ENCODE measurements at regions not wholly inside any gene's neighbourhood (a gene's known extent, or its start where the extent isn't known, plus 50 kb on each side); places are given as distances from the start of the nearest gene placed in this dataset.
"Not testable (repeated sequence)": the region's sequence is repeated elsewhere in the genome, so short reads cannot be mapped to it uniquely, and the experiment has no call there.

GRCh38 chr2:37744010-37744409 lies 72.6 kb upstream of the CDC42EP3 start:
- ATAC-seq, result no peak
- no peaks in the 10 kb centered on the region for H3K36me3 Mint-ChIP-seq (ENCODE audit: low read depth)
- intact Hi-C loops (cut with micrococcal nuclease), result no loop called here
- no peaks in the 10 kb centered on the region for H3K9me3 Mint-ChIP-seq
- H3K27me3 Mint-ChIP-seq, result no peaks in the 10 kb centered on the region
- ChIA-PET POLR2A (interaction anchor here (0.6 to 1.6 kb wide), 2 partner anchors 24 to 26 kb away, joined by 3 to 4 read pairs; no protein-coding TSS in a partner anchor), CTCF (no interaction called here)
- TF ChIP-seq CTCF (IDR thresholded peaks at IDR 0.05), result no peak
- no peak for DNase-seq
- H3K4me1 Mint-ChIP-seq (ENCODE audit: low read depth), result peaks cover 4% of the 10 kb centered on the region
- H3K27ac Mint-ChIP-seq, result no peak overlapping the region
- H3K4me3 Mint-ChIP-seq, result no peak overlapping the region

- H3K36me3 Mint-ChIP-seq (ENCODE audit: low read depth); ATAC-seq; DNase-seq; H3K27ac Mint-ChIP-seq; H3K9me3 Mint-ChIP-seq; H3K4me1 Mint-ChIP-seq (ENCODE audit: low read depth); H3K27me3 Mint-ChIP-seq; H3K4me3 Mint-ChIP-seq; intact Hi-C loops (cut with micrococcal nuclease): not testable (repeated sequence)
- ChIA-PET CTCF (interaction anchor here (1.1 to 1.2 kb wide), 2 partner anchors 21 to 133 kb away, joined by 3 to 4 read pairs; no protein-coding TSS in a partner anchor), POLR2A (interaction anchor here (1.6 kb wide), 1 partner anchor 25 kb away, joined by 4 read pairs; no protein-coding TSS in a partner anchor)
Measured at GRCh38 chr2:37744961-37745360, 73.5 kb upstream of the CDC42EP3 start.

GRCh38 chr2:37746011-37746410 lies 74.6 kb upstream of the CDC42EP3 start:
- H3K9me3 Mint-ChIP-seq; ATAC-seq; H3K27me3 Mint-ChIP-seq; H3K4me1 Mint-ChIP-seq (ENCODE audit: low read depth); POLR2A ChIA-PET; DNase-seq; H3K27ac Mint-ChIP-seq; H3K36me3 Mint-ChIP-seq (ENCODE audit: low read depth); H3K4me3 Mint-ChIP-seq; intact Hi-C loops (cut with micrococcal nuclease): not testable (repeated sequence)
- CTCF ChIA-PET, result interaction anchor here (1.1 to 1.2 kb wide), 2 partner anchors 20 to 132 kb away, joined by 3 to 4 read pairs; no protein-coding TSS in a partner anchor

- H3K27me3 Mint-ChIP-seq, result no peaks in the 10 kb centered on the region
- intact Hi-C loops (cut with micrococcal nuclease), result no loop called here
- no peak for DNase-seq
- H3K27ac Mint-ChIP-seq, result no peak overlapping the region
- POLR2A ChIA-PET, result no interaction called here
- H3K36me3 Mint-ChIP-seq (ENCODE audit: low read depth), result no peaks in the 10 kb centered on the region
- no peak for TF ChIP-seq CTCF (IDR thresholded peaks at IDR 0.05)
- no peaks in the 10 kb centered on the region for H3K9me3 Mint-ChIP-seq
- CTCF ChIA-PET, result no interaction called here
- no peak overlapping the region for H3K4me3 Mint-ChIP-seq
- no peaks in the 10 kb centered on the region for H3K4me1 Mint-ChIP-seq (ENCODE audit: low read depth)
- ATAC-seq, result no peak
Measured at GRCh38 chr2:37746883-37747282, 75.4 kb upstream of the CDC42EP3 start.

- intact Hi-C loops (cut with micrococcal nuclease), result no loop called here
- H3K9me3 Mint-ChIP-seq, result no peaks in the 10 kb centered on the region
- no peak for DNase-seq
- TF ChIP-seq CTCF (IDR thresholded peaks at IDR 0.05), result no peak
- no peaks in the 10 kb centered on the region for H3K4me1 Mint-ChIP-seq (ENCODE audit: low read depth)
- ATAC-seq, result no peak
- POLR2A ChIA-PET, result no interaction called here
- H3K36me3 Mint-ChIP-seq (ENCODE audit: low read depth), result no peaks in the 10 kb centered on the region
- CTCF ChIA-PET, result no interaction called here
- no peak overlapping the region for H3K27ac Mint-ChIP-seq
- no peaks in the 10 kb centered on the region for H3K27me3 Mint-ChIP-seq
- no peak overlapping the region for H3K4me3 Mint-ChIP-seq
Measured at GRCh38 chr2:37748541-37748940, 77.1 kb upstream of the CDC42EP3 start.

- H3K27ac Mint-ChIP-seq; DNase-seq; H3K27me3 Mint-ChIP-seq; H3K4me3 Mint-ChIP-seq; ATAC-seq; POLR2A ChIA-PET; H3K36me3 Mint-ChIP-seq (ENCODE audit: low read depth); CTCF ChIA-PET; intact Hi-C loops (cut with micrococcal nuclease); H3K4me1 Mint-ChIP-seq (ENCODE audit: low read depth); H3K9me3 Mint-ChIP-seq: not testable (repeated sequence)
Measured at GRCh38 chr2:37750286-37750685, 78.8 kb upstream of the CDC42EP3 start.

GRCh38 chr2:37752766-37753165 lies 81.3 kb upstream of the CDC42EP3 start:
- Mint-ChIP-seq H3K27me3 (no peaks in the 10 kb centered on the region), H3K4me1 (ENCODE audit: low read depth) (no peaks in the 10 kb centered on the region), H3K36me3 (ENCODE audit: low read depth) (no peaks in the 10 kb centered on the region), H3K4me3 (no peak overlapping the region), H3K27ac (no peak overlapping the region), H3K9me3 (no peaks in the 10 kb centered on the region)
- intact Hi-C loops (cut with micrococcal nuclease), result no loop called here
- ChIA-PET POLR2A (interaction anchor here (0.6 kb wide), 1 partner anchor 240 kb away, joined by 4 read pairs; no protein-coding TSS in a partner anchor), CTCF (no interaction called here)
- ATAC-seq (no peak), DNase-seq (no peak)
- no peak for TF ChIP-seq CTCF (IDR thresholded peaks at IDR 0.05)
